ENCODE measurements at regions not wholly inside any gene's neighbourhood (a gene's known extent, or its start where the extent isn't known, plus 50 kb on each side); places are given as distances from the start of the nearest gene placed in this dataset.

GRCh38 chrX:109266034-109266433, 215.9 kb downstream of the GUCY2F start:
- no peaks in the 10 kb centered on the region for H3K27me3 ChIP-seq (ENCODE audit: control insufficient read depth, insufficient read depth, low read length)
- no peaks in the 10 kb centered on the region for H3K9me3 ChIP-seq (ENCODE audit: control insufficient read depth, insufficient read depth, low read length)

DNA sequence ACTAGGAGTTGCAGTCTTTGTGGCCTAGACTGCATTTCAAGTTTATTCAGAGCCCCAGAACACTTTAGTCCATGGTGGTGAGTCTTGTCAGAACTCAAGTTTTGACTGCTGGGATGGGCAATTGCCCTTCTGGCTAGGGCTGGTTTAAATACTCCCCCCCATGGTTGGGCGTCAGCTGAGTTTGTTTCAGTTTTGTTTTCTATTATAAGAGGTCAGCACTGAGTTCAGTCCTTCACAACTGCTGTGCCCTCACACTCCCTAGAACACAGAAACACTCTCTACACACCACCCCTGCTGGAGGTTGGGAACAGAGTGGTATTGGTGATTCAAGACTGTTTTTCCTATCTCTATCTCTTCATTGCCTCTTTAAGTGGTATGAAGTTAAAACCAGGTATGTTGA, 217.0 kb downstream of the GUCY2F start:
- Histone ChIP-seq H3K27me3 (ENCODE audit: control insufficient read depth, insufficient read depth, low read length) (no peaks in the 10 kb centered on the region), H3K4me3 (ENCODE audit: low read depth, low read length) (no peak overlapping the region), H3K4me1 (ENCODE audit: control insufficient read depth, insufficient read depth, low read length) (no peaks in the 10 kb centered on the region), H3K36me3 (ENCODE audit: control insufficient read depth, insufficient read depth, low read length) (no peaks in the 10 kb centered on the region), H3K9ac (ENCODE audit: low read depth, low read length) (no peak overlapping the region), H3K9me3 (ENCODE audit: control insufficient read depth, insufficient read depth, low read length) (no peaks in the 10 kb centered on the region)

More at GRCh38 chrX:109266034-109266433, 215.9 kb downstream of the GUCY2F start:
- no peaks in the 10 kb centered on the region for H3K4me1 ChIP-seq (ENCODE audit: control insufficient read depth, insufficient read depth, low read length)
- H3K9ac ChIP-seq (ENCODE audit: low read depth, low read length), result no peak overlapping the region
- no peaks in the 10 kb centered on the region for H3K36me3 ChIP-seq (ENCODE audit: control insufficient read depth, insufficient read depth, low read length)
- H3K4me3 ChIP-seq (ENCODE audit: low read depth, low read length), result no peak overlapping the region

GRCh38 chrX:109261279-109261678, 220.6 kb downstream of the GUCY2F start:
- no peak overlapping the region for H3K4me3 ChIP-seq (ENCODE audit: low read depth, low read length)
- no peak overlapping the region for H3K9ac ChIP-seq (ENCODE audit: low read depth, low read length)
- H3K27me3 ChIP-seq (ENCODE audit: control insufficient read depth, insufficient read depth, low read length), result no peaks in the 10 kb centered on the region
- H3K4me1 ChIP-seq (ENCODE audit: control insufficient read depth, insufficient read depth, low read length), result no peaks in the 10 kb centered on the region
- no peaks in the 10 kb centered on the region for H3K36me3 ChIP-seq (ENCODE audit: control insufficient read depth, insufficient read depth, low read length)
- no peaks in the 10 kb centered on the region for H3K9me3 ChIP-seq (ENCODE audit: control insufficient read depth, insufficient read depth, low read length)

DNA sequence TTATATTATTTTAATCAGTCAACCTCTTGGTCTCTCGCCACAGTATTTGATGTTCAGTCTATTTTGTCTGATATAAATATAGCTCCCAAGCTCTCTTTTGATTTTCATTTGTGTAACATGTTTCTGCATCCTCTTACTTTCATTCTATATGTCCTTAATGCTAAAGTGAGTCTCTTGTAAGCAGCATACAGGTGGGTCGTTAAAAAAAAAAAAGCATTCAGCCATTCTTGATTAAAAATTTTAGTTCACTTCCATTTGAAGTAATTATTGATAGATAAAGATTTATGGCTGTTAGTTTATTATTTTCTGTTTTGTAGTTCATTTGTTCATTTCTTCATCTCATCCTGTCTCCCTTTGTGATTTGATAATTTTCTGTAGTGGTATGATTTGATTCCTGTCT, 229.1 kb downstream of the GUCY2F start:
- Histone ChIP-seq H3K4me1 (ENCODE audit: control insufficient read depth, insufficient read depth, low read length) (no peaks in the 10 kb centered on the region), H3K27me3 (ENCODE audit: control insufficient read depth, insufficient read depth, low read length) (no peaks in the 10 kb centered on the region), H3K4me3 (ENCODE audit: low read depth, low read length) (no peak overlapping the region), H3K9ac (ENCODE audit: low read depth, low read length) (no peak overlapping the region), H3K9me3 (ENCODE audit: control insufficient read depth, insufficient read depth, low read length) (no peaks in the 10 kb centered on the region), H3K36me3 (ENCODE audit: control insufficient read depth, insufficient read depth, low read length) (no peaks in the 10 kb centered on the region)

DNA sequence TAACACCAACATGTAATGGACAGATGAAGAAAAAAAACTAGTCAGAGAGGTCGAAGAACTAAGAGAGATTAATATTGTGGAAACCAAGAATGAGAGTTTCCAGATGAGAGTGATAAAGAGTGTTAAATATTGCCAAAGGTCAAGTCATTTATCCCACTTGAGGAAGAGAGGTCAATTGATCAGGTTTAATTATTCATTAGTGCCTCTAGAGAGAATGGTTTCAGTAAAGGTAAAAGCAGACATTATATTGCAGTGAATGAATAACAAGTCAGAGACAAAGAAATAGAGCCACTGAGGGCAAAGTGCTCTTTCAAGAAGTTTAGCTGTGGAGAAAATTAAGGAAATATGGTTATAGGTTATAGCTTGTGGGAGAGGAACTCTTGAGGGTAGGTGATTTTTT, 263.1 kb downstream of the GUCY2F start:
- Histone ChIP-seq H3K36me3 (ENCODE audit: control insufficient read depth, insufficient read depth, low read length) (no peaks in the 10 kb centered on the region), H3K4me1 (ENCODE audit: control insufficient read depth, insufficient read depth, low read length) (no peaks in the 10 kb centered on the region), H3K4me3 (ENCODE audit: low read depth, low read length) (no peak overlapping the region), H3K9me3 (ENCODE audit: control insufficient read depth, insufficient read depth, low read length) (no peaks in the 10 kb centered on the region), H3K9ac (ENCODE audit: low read depth, low read length) (no peak overlapping the region), H3K27me3 (ENCODE audit: control insufficient read depth, insufficient read depth, low read length) (no peaks in the 10 kb centered on the region)

GRCh38 chrX:109199726-109200125, 282.2 kb downstream of the GUCY2F start:
- Histone ChIP-seq H3K36me3 (ENCODE audit: control insufficient read depth, insufficient read depth, low read length) (no peaks in the 10 kb centered on the region), H3K4me1 (ENCODE audit: control insufficient read depth, insufficient read depth, low read length) (no peaks in the 10 kb centered on the region), H3K9me3 (ENCODE audit: control insufficient read depth, insufficient read depth, low read length) (no peaks in the 10 kb centered on the region), H3K27me3 (ENCODE audit: control insufficient read depth, insufficient read depth, low read length) (no peaks in the 10 kb centered on the region), H3K4me3 (ENCODE audit: low read depth, low read length) (no peak overlapping the region), H3K9ac (ENCODE audit: low read depth, low read length) (no peak overlapping the region)

DNA sequence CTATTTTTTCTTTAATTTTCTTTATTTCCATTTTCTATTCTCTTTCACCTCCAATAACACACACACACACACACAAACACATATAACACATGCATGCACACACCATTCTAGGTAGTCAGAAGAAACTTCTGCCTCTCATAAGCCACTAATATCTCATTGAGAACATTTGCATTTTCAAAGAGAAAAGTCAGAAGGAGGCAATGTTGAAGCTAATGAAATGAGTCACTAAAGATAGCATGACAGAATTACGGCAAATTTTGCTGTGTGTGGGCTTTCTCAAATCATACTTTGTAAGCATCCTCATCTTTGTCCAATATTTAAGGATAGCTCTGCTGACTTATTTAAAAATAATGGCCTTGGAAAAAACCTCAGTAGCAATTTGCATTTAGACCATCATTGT, 291.3 kb downstream of the GUCY2F start:
- no peak overlapping the region for H3K9ac ChIP-seq (ENCODE audit: low read depth, low read length)
- no peak overlapping the region for H3K4me3 ChIP-seq (ENCODE audit: low read depth, low read length)
- no peaks in the 10 kb centered on the region for H3K27me3 ChIP-seq (ENCODE audit: control insufficient read depth, insufficient read depth, low read length)
- no peaks in the 10 kb centered on the region for H3K36me3 ChIP-seq (ENCODE audit: control insufficient read depth, insufficient read depth, low read length)
- H3K9me3 ChIP-seq (ENCODE audit: control insufficient read depth, insufficient read depth, low read length), result no peaks in the 10 kb centered on the region
- peaks cover 2% of the 10 kb centered on the region for H3K4me1 ChIP-seq (ENCODE audit: control insufficient read depth, insufficient read depth, low read length)

- Histone ChIP-seq H3K9ac (ENCODE audit: low read depth, low read length) (no peak overlapping the region), H3K9me3 (ENCODE audit: control insufficient read depth, insufficient read depth, low read length) (no peaks in the 10 kb centered on the region), H3K36me3 (ENCODE audit: control insufficient read depth, insufficient read depth, low read length) (no peaks in the 10 kb centered on the region), H3K4me1 (ENCODE audit: control insufficient read depth, insufficient read depth, low read length) (peaks cover 19% of the 10 kb centered on the region), H3K4me3 (ENCODE audit: low read depth, low read length) (no peak overlapping the region), H3K27me3 (ENCODE audit: control insufficient read depth, insufficient read depth, low read length) (no peaks in the 10 kb centered on the region)
Measured at GRCh38 chrX:109187473-109188168, 294.3 kb downstream of the GUCY2F start.

DNA sequence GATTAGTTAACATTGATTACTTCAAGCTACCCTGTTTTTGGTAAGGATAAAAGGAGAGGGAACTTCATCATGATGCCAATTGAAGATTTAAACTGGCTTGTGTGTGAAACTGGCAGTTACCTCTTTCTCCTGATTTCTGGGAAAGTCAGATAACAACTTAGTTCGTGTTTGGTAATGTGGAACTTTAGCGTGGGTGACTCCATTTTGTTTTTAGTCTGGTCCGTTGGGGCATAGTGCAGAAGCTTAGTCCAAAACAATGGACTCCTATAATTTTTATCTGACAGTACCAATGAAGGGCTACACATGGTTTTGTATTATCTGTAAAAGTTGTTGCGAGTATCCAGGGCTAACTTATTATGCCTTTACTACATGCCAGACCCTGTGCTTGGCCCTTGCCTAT, 294.9 kb downstream of the GUCY2F start:
- Histone ChIP-seq H3K36me3 (ENCODE audit: control insufficient read depth, insufficient read depth, low read length) (no peaks in the 10 kb centered on the region), H3K4me3 (ENCODE audit: low read depth, low read length) (no peak overlapping the region), H3K9ac (ENCODE audit: low read depth, low read length) (no peak overlapping the region), H3K4me1 (ENCODE audit: control insufficient read depth, insufficient read depth, low read length) (peaks cover 19% of the 10 kb centered on the region), H3K27me3 (ENCODE audit: control insufficient read depth, insufficient read depth, low read length) (no peaks in the 10 kb centered on the region), H3K9me3 (ENCODE audit: control insufficient read depth, insufficient read depth, low read length) (no peaks in the 10 kb centered on the region)

DNA sequence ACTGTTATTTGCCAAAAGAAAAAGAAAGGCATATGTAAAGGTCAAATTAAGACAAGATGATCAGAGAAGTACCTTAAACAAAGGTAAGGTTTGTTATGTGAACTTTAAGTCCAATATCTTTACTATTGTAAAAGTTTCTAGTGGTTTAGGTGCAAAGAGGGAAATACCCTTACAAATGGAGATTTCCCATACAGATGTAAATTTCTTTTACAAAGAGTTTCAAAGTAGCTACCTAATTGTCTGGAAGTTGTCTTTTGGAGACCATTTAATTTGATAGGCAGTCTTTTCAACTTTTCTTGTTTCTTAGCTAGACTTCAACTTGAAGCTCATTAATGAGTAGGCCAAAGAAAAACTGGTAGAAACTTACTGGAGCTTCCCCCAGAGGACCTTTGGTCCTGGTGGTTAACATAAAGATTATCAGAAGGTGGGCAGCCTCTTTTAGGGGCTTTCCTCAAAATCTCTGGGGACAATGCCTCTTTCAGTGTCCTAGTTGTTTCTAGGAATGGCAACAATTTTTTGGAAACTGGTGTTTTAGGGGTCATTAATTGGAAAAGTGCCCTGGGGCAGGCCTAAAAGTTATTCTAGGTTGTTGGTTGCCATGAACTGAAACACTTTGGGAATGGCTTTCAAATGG, 297.3 kb downstream of the GUCY2F start:
- H3K9me3 ChIP-seq (ENCODE audit: control insufficient read depth, insufficient read depth, low read length), result no peaks in the 10 kb centered on the region
- H3K4me1 ChIP-seq (ENCODE audit: control insufficient read depth, insufficient read depth, low read length), result peaks cover 19% of the 10 kb centered on the region
- no peak overlapping the region for H3K4me3 ChIP-seq (ENCODE audit: low read depth, low read length)
- no peaks in the 10 kb centered on the region for H3K27me3 ChIP-seq (ENCODE audit: control insufficient read depth, insufficient read depth, low read length)
- H3K36me3 ChIP-seq (ENCODE audit: control insufficient read depth, insufficient read depth, low read length), result no peaks in the 10 kb centered on the region
- H3K9ac ChIP-seq (ENCODE audit: low read depth, low read length), result peak overlapping the region; percentile 4

- Histone ChIP-seq H3K36me3 (ENCODE audit: control insufficient read depth, insufficient read depth, low read length) (peaks cover 6% of the 10 kb centered on the region), H3K9ac (ENCODE audit: low read depth, low read length) (no peak overlapping the region), H3K4me1 (ENCODE audit: control insufficient read depth, insufficient read depth, low read length) (no peaks in the 10 kb centered on the region), H3K4me3 (ENCODE audit: low read depth, low read length) (no peak overlapping the region), H3K9me3 (ENCODE audit: control insufficient read depth, insufficient read depth, low read length) (no peaks in the 10 kb centered on the region), H3K27me3 (ENCODE audit: control insufficient read depth, insufficient read depth, low read length) (no peaks in the 10 kb centered on the region)
Measured at GRCh38 chrX:109172091-109172602, 309.7 kb downstream of the GUCY2F start.

- no peaks in the 10 kb centered on the region for H3K27me3 ChIP-seq (ENCODE audit: control insufficient read depth, insufficient read depth, low read length)
Measured at GRCh38 chrX:109155161-109155560, 326.7 kb downstream of the GUCY2F start.

More at GRCh38 chrX:109155161-109155560, 326.7 kb downstream of the GUCY2F start:
- H3K4me1 ChIP-seq (ENCODE audit: control insufficient read depth, insufficient read depth, low read length), result no peaks in the 10 kb centered on the region
- H3K36me3 ChIP-seq (ENCODE audit: control insufficient read depth, insufficient read depth, low read length), result no peaks in the 10 kb centered on the region
- no peak overlapping the region for H3K9ac ChIP-seq (ENCODE audit: low read depth, low read length)
- H3K9me3 ChIP-seq (ENCODE audit: control insufficient read depth, insufficient read depth, low read length), result no peaks in the 10 kb centered on the region
- no peak overlapping the region for H3K4me3 ChIP-seq (ENCODE audit: low read depth, low read length)

Measured in iPS-15b (cell line).